Mesothelial cell of epicardium (in vitro differentiated cells): ENCODE measurements at regions not wholly inside any gene's neighbourhood (a gene's known extent, or its start where the extent isn't known, plus 50 kb on each side); places are given as distances from the start of the nearest gene placed in this dataset.

ENCODE experiments used
- DNase-seq, 2 experiments: peaks; one replicate each; pipeline ENCODE4 v3.0.0; 2021; ENCODE audit warnings: low spot score in 2 of 2; ENCODE audit not compliant: unreplicated experiment in 2 of 2
- H3K27ac Mint-ChIP-seq: 2 replicates; pipeline ENCODE4 v1.8.0; 2021; ENCODE audit warnings: mixed read lengths
- H3K27me3 Mint-ChIP-seq: 2 replicates; pipeline ENCODE4 v1.8.0; 2021; ENCODE audit warnings: low read depth, mixed read lengths
- H3K36me3 Mint-ChIP-seq: 2 replicates; pipeline ENCODE4 v1.8.0; 2021; ENCODE audit warnings: mixed read lengths
- H3K4me1 Mint-ChIP-seq: 2 replicates; pipeline ENCODE4 v1.8.0; 2021; ENCODE audit warnings: mixed read lengths
- H3K4me3 Mint-ChIP-seq: 2 replicates; pipeline ENCODE4 v1.8.0; 2021; ENCODE audit warnings: mild to moderate bottlenecking, moderate library complexity, mixed read lengths
- H3K9me3 Mint-ChIP-seq: 2 replicates; pipeline ENCODE4 v1.8.0; 2021; ENCODE audit warnings: mixed read lengths
- CTCF ChIP-seq: fragments of 200-600 bp; sonication (generic); IDR thresholded peaks from one replicate; pipeline ENCODE4 v1.5.0; 2021; ENCODE audit warnings: antibody characterized with exemption; ENCODE audit not compliant: unreplicated experiment

- Mint-ChIP-seq H3K4me3 (no peak overlapping the region), H3K27ac (no peak overlapping the region), H3K27me3 (no peaks in the 10 kb centered on the region), H3K9me3 (peaks cover 14% of the 10 kb centered on the region), H3K4me1 (no peaks in the 10 kb centered on the region), H3K36me3 (no peaks in the 10 kb centered on the region)
- DNase-seq: no peak
- no peak for TF ChIP-seq CTCF
Observed at GRCh38 chr4:178329226-178329872, 887.1 kb upstream of the AGA start.

GRCh38 chr4:178333355-178333754 is 891.1 kb upstream of the AGA start:
- no peaks in the 10 kb centered on the region for H3K27me3 Mint-ChIP-seq
- H3K4me3 Mint-ChIP-seq: no peak overlapping the region
- no peak for TF ChIP-seq CTCF
- DNase-seq: no peak
- no peak overlapping the region for H3K27ac Mint-ChIP-seq
- H3K36me3 Mint-ChIP-seq: no peaks in the 10 kb centered on the region
- peaks cover 4% of the 10 kb centered on the region for H3K4me1 Mint-ChIP-seq
- peaks cover 24% of the 10 kb centered on the region for H3K9me3 Mint-ChIP-seq

GRCh38 chr4:178339769-178340168 is 897.5 kb upstream of the AGA start:
- Mint-ChIP-seq H3K36me3 (no peaks in the 10 kb centered on the region), H3K9me3 (peaks cover 14% of the 10 kb centered on the region), H3K27me3 (no peaks in the 10 kb centered on the region), H3K4me1 (peaks cover 4% of the 10 kb centered on the region), H3K27ac (no peak overlapping the region), H3K4me3 (no peak overlapping the region)
- no peak for TF ChIP-seq CTCF
- DNase-seq: no peak

- DNase-seq: no peak
- H3K4me3 Mint-ChIP-seq: no peak overlapping the region
- peaks cover 14% of the 10 kb centered on the region for H3K9me3 Mint-ChIP-seq
- H3K27ac Mint-ChIP-seq: no peak overlapping the region
- H3K4me1 Mint-ChIP-seq: peaks cover 4% of the 10 kb centered on the region
- no peak for TF ChIP-seq CTCF
- H3K27me3 Mint-ChIP-seq: no peaks in the 10 kb centered on the region
- no peaks in the 10 kb centered on the region for H3K36me3 Mint-ChIP-seq
Observed at GRCh38 chr4:178340468-178340867, 898.2 kb upstream of the AGA start.

- Mint-ChIP-seq H3K27me3 (no peaks in the 10 kb centered on the region), H3K36me3 (no peaks in the 10 kb centered on the region), H3K4me3 (no peak overlapping the region), H3K4me1 (no peaks in the 10 kb centered on the region), H3K27ac (no peak overlapping the region), H3K9me3 (no peaks in the 10 kb centered on the region)
- TF ChIP-seq CTCF: no peak
- DNase-seq: no peak
Observed at GRCh38 chr4:178344096-178344495, 901.9 kb upstream of the AGA start.

- Mint-ChIP-seq H3K4me1 (no peaks in the 10 kb centered on the region), H3K27ac (no peak overlapping the region), H3K4me3 (no peak overlapping the region), H3K9me3 (no peaks in the 10 kb centered on the region), H3K36me3 (no peaks in the 10 kb centered on the region), H3K27me3 (no peaks in the 10 kb centered on the region)
- TF ChIP-seq CTCF: no peak
- no peak for DNase-seq
Observed at GRCh38 chr4:178347111-178347510, 904.9 kb upstream of the AGA start.
